ENCODE measurements at regions not wholly inside any gene's neighbourhood (a gene's known extent, or its start where the extent isn't known, plus 50 kb on each side); places are given as distances from the start of the nearest gene placed in this dataset.

GRCh38 chr11:121898903-121899302, 217.1 kb downstream of the BLID start:
- DNase-seq: no peak

GRCh38 chr11:121895919-121896318, 220.1 kb downstream of the BLID start:
- DNase-seq: no peak

GRCh38 chr11:121894581-121894980, 221.4 kb downstream of the BLID start:
- DNase-seq: no peak

- DNase-seq: no peak
Measured at GRCh38 chr11:121892863-121893262, 223.2 kb downstream of the BLID start.

- peak; percentile 58 for DNase-seq
Measured at GRCh38 chr11:121892131-121892681, 223.8 kb downstream of the BLID start.

- no peak for DNase-seq
Measured at GRCh38 chr11:121890946-121891515, 225.0 kb downstream of the BLID start.

- DNase-seq: peak; percentile 43
Measured at GRCh38 chr11:121890377-121890776, 225.6 kb downstream of the BLID start.

- no peak for DNase-seq
Measured at GRCh38 chr11:121889931-121890330, 226.1 kb downstream of the BLID start.

- DNase-seq: no peak
Measured at GRCh38 chr11:121889186-121889585, 226.8 kb downstream of the BLID start.

GRCh38 chr11:121887976-121888557, 227.9 kb downstream of the BLID start:
- DNase-seq: no peak

- peak; percentile 49 for DNase-seq
Measured at GRCh38 chr11:121887569-121887968, 228.4 kb downstream of the BLID start.

GRCh38 chr11:121886996-121887395, 229.0 kb downstream of the BLID start:
- peak; percentile 48 for DNase-seq

GRCh38 chr11:121886005-121886734, 229.8 kb downstream of the BLID start:
- DNase-seq: no peak

- DNase-seq: no peak
Measured at GRCh38 chr11:121884626-121885025, 231.4 kb downstream of the BLID start.

GRCh38 chr11:121881806-121882205, 234.2 kb downstream of the BLID start:
- DNase-seq: no peak

GRCh38 chr11:121877152-121877551, 238.9 kb downstream of the BLID start:
- DNase-seq: no peak

- no peak for DNase-seq
Measured at GRCh38 chr11:121873766-121874165, 242.2 kb downstream of the BLID start.

GRCh38 chr11:121872356-121872755, 243.7 kb downstream of the BLID start:
- DNase-seq: no peak

GRCh38 chr11:121870206-121871045, 245.6 kb downstream of the BLID start:
- DNase-seq: no peak

- no peak for DNase-seq
Measured at GRCh38 chr11:121869478-121869877, 246.5 kb downstream of the BLID start.

GRCh38 chr11:121866754-121867153, 249.3 kb downstream of the BLID start:
- no peak for DNase-seq

- no peak for DNase-seq
Measured at GRCh38 chr11:121864660-121865059, 251.4 kb downstream of the BLID start.

- DNase-seq: no peak
Measured at GRCh38 chr11:121863126-121863525, 252.9 kb downstream of the BLID start.

Data from eye (tissue), 1 donor.